ENCODE measurements at regions not wholly inside any gene's neighbourhood (a gene's known extent, or its start where the extent isn't known, plus 50 kb on each side); places are given as distances from the start of the nearest gene placed in this dataset.
A peak's percentile ranks its signal among the peaks of the same experiment; 100 is the strongest.

GRCh38 chr6:18596531-18596835, 209.3 kb downstream of the RNF144B start:
- ChIA-PET CTCF (interaction anchor here (0.6 to 1.5 kb wide), 4 partner anchors 141 to 1531 kb away, joined by 3 to 8 read pairs (median 4); no protein-coding TSS in a partner anchor), POLR2A (no interaction called here), RAD21 (ENCODE audit: low non-redundant PET in 1 of 2, low total read pairs in 2 of 2, uncharacterized antibody in 2 of 2, unreplicated experiment in 2 of 2) (no interaction called here)
- no peak for DNase-seq (ENCODE audit: low read depth, low spot score)
- Histone ChIP-seq H3K27me3 (ENCODE audit: insufficient read depth, low read length) (no peaks in the 10 kb centered on the region), H3K9me2 (ENCODE audit: insufficient read depth) (no peaks in the 10 kb centered on the region), H2AFZ (ENCODE audit: low read depth, low read length, poor library complexity, severe bottlenecking) (peak overlapping the region; percentile 91), H3K9ac (ENCODE audit: low read length) (no peak overlapping the region), H3K9me3 (ENCODE audit: control insufficient read depth in 1 of 2, insufficient read depth in 1 of 2, low read depth in 1 of 2, low read length in 2 of 2) (no peaks in the 10 kb centered on the region), H3K36me3 (ENCODE audit: control insufficient read depth in 1 of 2, insufficient read depth in 2 of 2, low read length in 2 of 2) (no peaks in the 10 kb centered on the region), H3K27ac (ENCODE audit: low read depth, low read length) (no peak overlapping the region), H4K20me1 (ENCODE audit: insufficient read depth) (no peaks in the 10 kb centered on the region), H3K4me3 (replicated peaks in 1 of 2; ENCODE audit: low read depth in 1 of 2, low read length in 2 of 2) (no peak overlapping the region), H3K4me2 (ENCODE audit: low read length) (no peak overlapping the region), H3K79me2 (ENCODE audit: insufficient read depth, low read length) (no peaks in the 10 kb centered on the region), H3K4me1 (ENCODE audit: control insufficient read depth in 1 of 2, insufficient read depth in 2 of 2, low read length in 2 of 2) (no peaks in the 10 kb centered on the region)
- TF ChIP-seq SRF (IDR thresholded peaks at IDR 0.05; ENCODE audit: low read depth), result no peak
- TF ChIP-seq EGR1 (IDR thresholded peaks at IDR 0.05; ENCODE audit: low read depth), result peak; percentile 1; the same call in 1 of the 2 replicates
- peak; percentile 48 for ATAC-seq
- intact Hi-C loops (cut with micrococcal nuclease), result loop anchor here (1.0 to 10.0 kb wide), 4 partner anchors 151 to 1528 kb away; no protein-coding TSS in a partner anchor
- no TSS peak for BruUV-seq (replicated peaks)

- no peak overlapping the region for H3K9ac ChIP-seq (ENCODE audit: low read length)
- H3K4me1 ChIP-seq (ENCODE audit: control insufficient read depth in 1 of 2, insufficient read depth in 2 of 2, low read length in 2 of 2), result no peaks in the 10 kb centered on the region
- DNase-seq (ENCODE audit: low read depth, low spot score) (no peak), ATAC-seq (no peak)
- H3K9me3 ChIP-seq (ENCODE audit: control insufficient read depth in 1 of 2, insufficient read depth in 1 of 2, low read depth in 1 of 2, low read length in 2 of 2), result no peaks in the 10 kb centered on the region
- H4K20me1 ChIP-seq (ENCODE audit: insufficient read depth), result no peaks in the 10 kb centered on the region
- no peaks in the 10 kb centered on the region for H3K79me2 ChIP-seq (ENCODE audit: insufficient read depth, low read length)
- no TSS peak for BruUV-seq (replicated peaks)
- no peak overlapping the region for H2AFZ ChIP-seq (ENCODE audit: low read depth, low read length, poor library complexity, severe bottlenecking)
- TF ChIP-seq ZNF274 (IDR thresholded peaks at IDR 0.05; ENCODE audit: low read depth, low read length) (no peak), REST (IDR thresholded peaks at IDR 0.05; ENCODE audit: low read depth) (no peak), SRF (IDR thresholded peaks at IDR 0.05; ENCODE audit: low read depth) (no peak), CTCF (IDR thresholded peaks at IDR 0.05 in 2 of 3, conservative IDR thresholded peaks at IDR 0.05 in 1 of 3; ENCODE audit: borderline replicate concordance in 1 of 3, insufficient read depth in 1 of 3, low read depth in 2 of 3, low read length in 2 of 3) (no peak), ATF3 (IDR thresholded peaks at IDR 0.05) (no peak), POLR2A (IDR thresholded peaks at IDR 0.05; ENCODE audit: borderline replicate concordance, extremely low read depth, insufficient read depth, insufficient read length) (no peak), RAD21 (IDR thresholded peaks at IDR 0.05; ENCODE audit: low read depth) (no peak), ZFX (IDR thresholded peaks at IDR 0.05) (no peak), POLR2AphosphoS5 (IDR thresholded peaks at IDR 0.05; ENCODE audit: low read depth, low read length) (no peak)
- no peak overlapping the region for H3K4me3 ChIP-seq (replicated peaks in 1 of 2; ENCODE audit: low read depth in 1 of 2, low read length in 2 of 2)
- H3K27me3 ChIP-seq (ENCODE audit: insufficient read depth, low read length), result no peaks in the 10 kb centered on the region
- no peaks in the 10 kb centered on the region for H3K9me2 ChIP-seq (ENCODE audit: insufficient read depth)
- ChIA-PET POLR2A (no interaction called here), RAD21 (ENCODE audit: low non-redundant PET in 1 of 2, low total read pairs in 2 of 2, uncharacterized antibody in 2 of 2, unreplicated experiment in 2 of 2) (no interaction called here), CTCF (interaction anchor here (0.6 to 1.8 kb wide), 2 partner anchors 34 to 426 kb away, joined by 3 to 4 read pairs; no protein-coding TSS in a partner anchor)
- H3K36me3 ChIP-seq (ENCODE audit: control insufficient read depth in 1 of 2, insufficient read depth in 2 of 2, low read length in 2 of 2), result no peaks in the 10 kb centered on the region
- intact Hi-C loops (cut with micrococcal nuclease), result loop anchor here (5.0 to 10.0 kb wide), 3 partner anchors 149 to 1526 kb away; no protein-coding TSS in a partner anchor
- H3K27ac ChIP-seq (ENCODE audit: low read depth, low read length), result no peak overlapping the region
- H3K4me2 ChIP-seq (ENCODE audit: low read length), result no peak overlapping the region
Measured at GRCh38 chr6:18598551-18599264, 211.6 kb downstream of the RNF144B start.
